ENCODE measurements at regions not wholly inside any gene's neighbourhood (a gene's known extent, or its start where the extent isn't known, plus 50 kb on each side); places are given as distances from the start of the nearest gene placed in this dataset.

- POLR2A ChIA-PET, result no interaction called here
Observed at GRCh38 chr1:96079581-96079980, 642.0 kb upstream of the PTBP2 start.

GRCh38 chr1:96080925-96081324 is 640.7 kb upstream of the PTBP2 start:
- Mint-ChIP-seq H3K9me3 (ENCODE audit: low read depth) (no peaks in the 10 kb centered on the region), H3K4me1 (no peaks in the 10 kb centered on the region), H3K36me3 (ENCODE audit: low read depth) (no peaks in the 10 kb centered on the region), H3K27ac (no peak overlapping the region), H3K4me3 (no peak overlapping the region), H3K27me3 (no peaks in the 10 kb centered on the region)
- CTCF ChIA-PET, result interaction anchor here (0.8 kb wide), 1 partner anchor 9 kb away, joined by 3 read pairs; no protein-coding TSS in a partner anchor
- POLR2A ChIA-PET, result no interaction called here
- ATAC-seq (no peak), DNase-seq (no peak)
- intact Hi-C loops (cut with DNase I, micrococcal nuclease), result no loop called here

More at GRCh38 chr1:96079581-96079980, 642.0 kb upstream of the PTBP2 start:
- DNase-seq (no peak), ATAC-seq (no peak)
- Mint-ChIP-seq H3K36me3 (ENCODE audit: low read depth) (no peaks in the 10 kb centered on the region), H3K4me1 (no peaks in the 10 kb centered on the region), H3K4me3 (no peak overlapping the region), H3K9me3 (ENCODE audit: low read depth) (no peaks in the 10 kb centered on the region), H3K27me3 (no peaks in the 10 kb centered on the region), H3K27ac (no peak overlapping the region)
- CTCF ChIA-PET, result no interaction called here
- intact Hi-C loops (cut with DNase I, micrococcal nuclease), result no loop called here

- Mint-ChIP-seq H3K27ac (no peak overlapping the region), H3K4me3 (no peak overlapping the region), H3K36me3 (ENCODE audit: low read depth) (no peaks in the 10 kb centered on the region), H3K9me3 (ENCODE audit: low read depth) (no peaks in the 10 kb centered on the region), H3K4me1 (no peaks in the 10 kb centered on the region), H3K27me3 (no peaks in the 10 kb centered on the region)
- CTCF ChIA-PET, result no interaction called here
- POLR2A ChIA-PET, result no interaction called here
- no peak for ATAC-seq
- no peak for DNase-seq
- intact Hi-C loops (cut with DNase I, micrococcal nuclease), result no loop called here
Observed at GRCh38 chr1:96087719-96088118, 633.9 kb upstream of the PTBP2 start.

GRCh38 chr1:96090134-96090533 is 631.5 kb upstream of the PTBP2 start:
- CTCF ChIA-PET, result interaction anchor here (0.8 kb wide), 1 partner anchor 9 kb away, joined by 3 read pairs; no protein-coding TSS in a partner anchor
- no peaks in the 10 kb centered on the region for H3K36me3 Mint-ChIP-seq (ENCODE audit: low read depth)

GRCh38 chr1:96095849-96096612 is 625.6 kb upstream of the PTBP2 start:
- H3K4me1 Mint-ChIP-seq, result no peaks in the 10 kb centered on the region
- DNase-seq (no peak), ATAC-seq (no peak)
- no peak overlapping the region for H3K4me3 Mint-ChIP-seq
- intact Hi-C loops (cut with DNase I, micrococcal nuclease), result no loop called here
- CTCF ChIA-PET, result no interaction called here
- POLR2A ChIA-PET, result no interaction called here
- no peaks in the 10 kb centered on the region for H3K9me3 Mint-ChIP-seq (ENCODE audit: low read depth)
- no peak overlapping the region for H3K27ac Mint-ChIP-seq
- no peaks in the 10 kb centered on the region for H3K36me3 Mint-ChIP-seq (ENCODE audit: low read depth)
- H3K27me3 Mint-ChIP-seq, result no peaks in the 10 kb centered on the region

More at GRCh38 chr1:96090134-96090533, 631.5 kb upstream of the PTBP2 start:
- intact Hi-C loops (cut with DNase I, micrococcal nuclease), result no loop called here
- no peaks in the 10 kb centered on the region for H3K4me1 Mint-ChIP-seq
- H3K9me3 Mint-ChIP-seq (ENCODE audit: low read depth), result no peaks in the 10 kb centered on the region
- H3K27me3 Mint-ChIP-seq, result no peaks in the 10 kb centered on the region
- H3K27ac Mint-ChIP-seq, result no peak overlapping the region
- no peak for DNase-seq
- POLR2A ChIA-PET, result no interaction called here
- H3K4me3 Mint-ChIP-seq, result no peak overlapping the region
- ATAC-seq, result no peak

- no peaks in the 10 kb centered on the region for H3K4me1 Mint-ChIP-seq
- intact Hi-C loops (cut with DNase I, micrococcal nuclease), result no loop called here
- no peaks in the 10 kb centered on the region for H3K9me3 Mint-ChIP-seq (ENCODE audit: low read depth)
Observed at GRCh38 chr1:96096613-96097321, 624.8 kb upstream of the PTBP2 start.

GRCh38 chr1:96104506-96104905 is 617.1 kb upstream of the PTBP2 start:
- Mint-ChIP-seq H3K27me3 (no peaks in the 10 kb centered on the region), H3K36me3 (ENCODE audit: low read depth) (no peaks in the 10 kb centered on the region), H3K4me1 (no peaks in the 10 kb centered on the region), H3K9me3 (ENCODE audit: low read depth) (no peaks in the 10 kb centered on the region), H3K4me3 (no peak overlapping the region), H3K27ac (no peak overlapping the region)
- ChIA-PET POLR2A (no interaction called here), CTCF (interaction anchor here (0.7 kb wide), 1 partner anchor 32 kb away, joined by 3 read pairs; no protein-coding TSS in a partner anchor)
- intact Hi-C loops (cut with DNase I, micrococcal nuclease), result no loop called here
- no peak for ATAC-seq
- DNase-seq, result no peak

More at GRCh38 chr1:96096613-96097321, 624.8 kb upstream of the PTBP2 start:
- ATAC-seq, result no peak
- no peak for DNase-seq
- H3K4me3 Mint-ChIP-seq, result no peak overlapping the region
- no peak overlapping the region for H3K27ac Mint-ChIP-seq
- CTCF ChIA-PET, result no interaction called here
- POLR2A ChIA-PET, result no interaction called here
- H3K27me3 Mint-ChIP-seq, result no peaks in the 10 kb centered on the region
- H3K36me3 Mint-ChIP-seq (ENCODE audit: low read depth), result no peaks in the 10 kb centered on the region

GRCh38 chr1:96104906-96105305 is 616.7 kb upstream of the PTBP2 start:
- Mint-ChIP-seq H3K4me1 (no peaks in the 10 kb centered on the region), H3K36me3 (ENCODE audit: low read depth) (no peaks in the 10 kb centered on the region), H3K27ac (no peak overlapping the region), H3K27me3 (no peaks in the 10 kb centered on the region), H3K9me3 (ENCODE audit: low read depth) (no peaks in the 10 kb centered on the region), H3K4me3 (no peak overlapping the region)
- ATAC-seq, result no peak
- CTCF ChIA-PET, result interaction anchor here (0.7 kb wide), 1 partner anchor 31 kb away, joined by 3 read pairs; no protein-coding TSS in a partner anchor
- intact Hi-C loops (cut with DNase I, micrococcal nuclease), result no loop called here
- POLR2A ChIA-PET, result no interaction called here
- no peak for DNase-seq

GRCh38 chr1:96116731-96117130 is 604.9 kb upstream of the PTBP2 start:
- intact Hi-C loops (cut with DNase I, micrococcal nuclease), result no loop called here
- no peaks in the 10 kb centered on the region for H3K36me3 Mint-ChIP-seq (ENCODE audit: low read depth)

GRCh38 chr1:96130432-96130831 is 591.2 kb upstream of the PTBP2 start:
- POLR2A ChIA-PET, result no interaction called here

More at GRCh38 chr1:96116731-96117130, 604.9 kb upstream of the PTBP2 start:
- H3K4me1 Mint-ChIP-seq, result no peaks in the 10 kb centered on the region
- ATAC-seq, result no peak
- POLR2A ChIA-PET, result no interaction called here
- H3K4me3 Mint-ChIP-seq, result no peak overlapping the region
- H3K27ac Mint-ChIP-seq, result no peak overlapping the region
- H3K27me3 Mint-ChIP-seq, result no peaks in the 10 kb centered on the region
- CTCF ChIA-PET, result no interaction called here
- no peak for DNase-seq
- no peaks in the 10 kb centered on the region for H3K9me3 Mint-ChIP-seq (ENCODE audit: low read depth)

GRCh38 chr1:96144636-96145035 is 576.9 kb upstream of the PTBP2 start:
- H3K4me3 Mint-ChIP-seq, result no peak overlapping the region
- intact Hi-C loops (cut with DNase I, micrococcal nuclease), result no loop called here
- H3K36me3 Mint-ChIP-seq (ENCODE audit: low read depth), result no peaks in the 10 kb centered on the region
- H3K27ac Mint-ChIP-seq, result no peak overlapping the region
- peaks cover 14% of the 10 kb centered on the region for H3K9me3 Mint-ChIP-seq (ENCODE audit: low read depth)
- H3K27me3 Mint-ChIP-seq, result no peaks in the 10 kb centered on the region
- CTCF ChIA-PET, result no interaction called here
- POLR2A ChIA-PET, result interaction anchor here (0.6 kb wide), 1 partner anchor 857 kb away, joined by 3 read pairs; no protein-coding TSS in a partner anchor
- no peaks in the 10 kb centered on the region for H3K4me1 Mint-ChIP-seq
- DNase-seq (no peak), ATAC-seq (no peak)

More at GRCh38 chr1:96130432-96130831, 591.2 kb upstream of the PTBP2 start:
- Mint-ChIP-seq H3K4me3 (no peak overlapping the region), H3K27ac (no peak overlapping the region), H3K4me1 (no peaks in the 10 kb centered on the region), H3K27me3 (no peaks in the 10 kb centered on the region), H3K9me3 (ENCODE audit: low read depth) (peaks cover 7% of the 10 kb centered on the region), H3K36me3 (ENCODE audit: low read depth) (no peaks in the 10 kb centered on the region)
- ATAC-seq (no peak), DNase-seq (no peak)
- CTCF ChIA-PET, result no interaction called here
- intact Hi-C loops (cut with DNase I, micrococcal nuclease), result no loop called here

GRCh38 chr1:96145492-96145891 is 576.1 kb upstream of the PTBP2 start:
- no peak overlapping the region for H3K27ac Mint-ChIP-seq
- CTCF ChIA-PET, result no interaction called here
- no peak for ATAC-seq

More at GRCh38 chr1:96145492-96145891, 576.1 kb upstream of the PTBP2 start:
- intact Hi-C loops (cut with DNase I, micrococcal nuclease), result no loop called here
- DNase-seq, result no peak
- POLR2A ChIA-PET, result no interaction called here
- H3K36me3 Mint-ChIP-seq (ENCODE audit: low read depth), result no peaks in the 10 kb centered on the region
- peaks cover 12% of the 10 kb centered on the region for H3K9me3 Mint-ChIP-seq (ENCODE audit: low read depth)
- no peak overlapping the region for H3K4me3 Mint-ChIP-seq
- H3K4me1 Mint-ChIP-seq, result no peaks in the 10 kb centered on the region
- no peaks in the 10 kb centered on the region for H3K27me3 Mint-ChIP-seq

Data from activated CD4-positive, alpha-beta T cell treated with anti-CD3 and anti-CD28 coated beads for 36 hours (primary cell).